ENCODE measurements at regions not wholly inside any gene's neighbourhood (a gene's known extent, or its start where the extent isn't known, plus 50 kb on each side); places are given as distances from the start of the nearest gene placed in this dataset.

DNA sequence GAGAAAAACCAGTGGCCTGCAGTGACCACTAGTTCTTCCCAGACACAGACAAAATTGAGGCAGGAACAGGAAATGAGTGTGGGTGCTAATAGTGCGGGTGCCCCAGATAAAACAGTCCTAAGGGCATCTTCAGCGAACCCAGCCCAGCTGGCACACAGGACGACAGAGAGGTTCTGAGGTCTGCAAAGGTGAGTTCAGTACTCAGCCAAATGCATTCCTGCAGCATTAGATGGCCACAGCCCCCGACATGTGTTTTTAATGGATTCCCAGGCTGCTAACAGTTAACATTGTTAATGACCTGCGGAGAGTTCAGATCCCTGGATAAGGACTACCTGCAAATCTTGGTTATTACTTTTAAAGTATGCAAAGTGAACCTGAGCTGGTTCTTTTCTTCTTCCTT is 196.0 kb downstream of the HIBADH start:
- TF ChIP-seq, protein P1, sequence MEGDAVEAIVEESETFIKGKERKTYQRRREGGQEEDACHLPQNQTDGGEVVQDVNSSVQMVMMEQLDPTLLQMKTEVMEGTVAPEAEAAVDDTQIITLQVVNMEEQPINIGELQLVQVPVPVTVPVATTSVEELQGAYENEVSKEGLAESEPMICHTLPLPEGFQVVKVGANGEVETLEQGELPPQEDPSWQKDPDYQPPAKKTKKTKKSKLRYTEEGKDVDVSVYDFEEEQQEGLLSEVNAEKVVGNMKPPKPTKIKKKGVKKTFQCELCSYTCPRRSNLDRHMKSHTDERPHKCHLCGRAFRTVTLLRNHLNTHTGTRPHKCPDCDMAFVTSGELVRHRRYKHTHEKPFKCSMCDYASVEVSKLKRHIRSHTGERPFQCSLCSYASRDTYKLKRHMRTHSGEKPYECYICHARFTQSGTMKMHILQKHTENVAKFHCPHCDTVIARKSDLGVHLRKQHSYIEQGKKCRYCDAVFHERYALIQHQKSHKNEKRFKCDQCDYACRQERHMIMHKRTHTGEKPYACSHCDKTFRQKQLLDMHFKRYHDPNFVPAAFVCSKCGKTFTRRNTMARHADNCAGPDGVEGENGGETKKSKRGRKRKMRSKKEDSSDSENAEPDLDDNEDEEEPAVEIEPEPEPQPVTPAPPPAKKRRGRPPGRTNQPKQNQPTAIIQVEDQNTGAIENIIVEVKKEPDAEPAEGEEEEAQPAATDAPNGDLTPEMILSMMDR (conservative IDR thresholded peaks at IDR 0.05 in 1 of 2, IDR thresholded peaks at IDR 0.05 in 1 of 2; ENCODE audit: extremely low read depth in 1 of 2, insufficient read depth in 1 of 2, low read depth in 1 of 2, low read length in 2 of 2): no peak
- no peak for TF ChIP-seq EZH2 (IDR thresholded peaks at IDR 0.05; ENCODE audit: borderline replicate concordance, low read length)
